Stimulated activated CD8-positive, alpha-beta memory T cell treated with anti-CD3 and anti-CD28 coated beads, Interleukin-12 subunit alpha, Interleukin-12 subunit beta, amount 100 ng/mL, for 1 hour (primary cell): ENCODE measurements at regions not wholly inside any gene's neighbourhood (a gene's known extent, or its start where the extent isn't known, plus 50 kb on each side); places are given as distances from the start of the nearest gene placed in this dataset.
"Not testable (repeated sequence)": the region's sequence is repeated elsewhere in the genome, so short reads cannot be mapped to it uniquely, and the experiment has no call there.

ENCODE experiments used
- DNase-seq: peaks from one replicate; pipeline ENCODE4 v3.0.0-alpha.2; 2020; ENCODE audit warnings: low read depth

- no peak for DNase-seq
These were observed 538.0 kb downstream of the PTPRU start for GRCh38 chr1:29774355-29774754.

GRCh38 chr1:29772584-29773100, 536.3 kb downstream of the PTPRU start:
- no peak for DNase-seq

- no peak for DNase-seq
These were observed 531.6 kb downstream of the PTPRU start for GRCh38 chr1:29767769-29768425.

GRCh38 chr1:29767088-29767685, 530.9 kb downstream of the PTPRU start:
- DNase-seq, result no peak

- no peak for DNase-seq
These were observed 526.3 kb downstream of the PTPRU start for GRCh38 chr1:29762635-29763034.

GRCh38 chr1:29761159-29761928, 525.0 kb downstream of the PTPRU start:
- no peak for DNase-seq

- no peak for DNase-seq
These were observed 523.8 kb downstream of the PTPRU start for GRCh38 chr1:29760067-29760564.

GRCh38 chr1:29758781-29759499, 522.6 kb downstream of the PTPRU start:
- no peak for DNase-seq

- no peak for DNase-seq
These were observed 521.8 kb downstream of the PTPRU start for GRCh38 chr1:29757866-29758780.

- no peak for DNase-seq
These were observed 520.8 kb downstream of the PTPRU start for GRCh38 chr1:29756901-29757725.

- DNase-seq, result no peak
These were observed 520.2 kb downstream of the PTPRU start for GRCh38 chr1:29756498-29756897.

- DNase-seq, result no peak
These were observed 519.8 kb downstream of the PTPRU start for GRCh38 chr1:29756085-29756484.

GRCh38 chr1:29755412-29756015, 519.2 kb downstream of the PTPRU start:
- DNase-seq, result not testable (repeated sequence)

- DNase-seq, result no peak
These were observed 518.5 kb downstream of the PTPRU start for GRCh38 chr1:29754573-29755375.

GRCh38 chr1:29753771-29754572, 517.6 kb downstream of the PTPRU start:
- no peak for DNase-seq

GRCh38 chr1:29753244-29753643, 516.9 kb downstream of the PTPRU start:
- no peak for DNase-seq

- no peak for DNase-seq
These were observed 515.8 kb downstream of the PTPRU start for GRCh38 chr1:29752141-29752540.
